ENCODE measurements at regions not wholly inside any gene's neighbourhood (a gene's known extent, or its start where the extent isn't known, plus 50 kb on each side); places are given as distances from the start of the nearest gene placed in this dataset.
"Not testable (repeated sequence)": the region's sequence is repeated elsewhere in the genome, so short reads cannot be mapped to it uniquely, and the experiment has no call there.

DNA sequence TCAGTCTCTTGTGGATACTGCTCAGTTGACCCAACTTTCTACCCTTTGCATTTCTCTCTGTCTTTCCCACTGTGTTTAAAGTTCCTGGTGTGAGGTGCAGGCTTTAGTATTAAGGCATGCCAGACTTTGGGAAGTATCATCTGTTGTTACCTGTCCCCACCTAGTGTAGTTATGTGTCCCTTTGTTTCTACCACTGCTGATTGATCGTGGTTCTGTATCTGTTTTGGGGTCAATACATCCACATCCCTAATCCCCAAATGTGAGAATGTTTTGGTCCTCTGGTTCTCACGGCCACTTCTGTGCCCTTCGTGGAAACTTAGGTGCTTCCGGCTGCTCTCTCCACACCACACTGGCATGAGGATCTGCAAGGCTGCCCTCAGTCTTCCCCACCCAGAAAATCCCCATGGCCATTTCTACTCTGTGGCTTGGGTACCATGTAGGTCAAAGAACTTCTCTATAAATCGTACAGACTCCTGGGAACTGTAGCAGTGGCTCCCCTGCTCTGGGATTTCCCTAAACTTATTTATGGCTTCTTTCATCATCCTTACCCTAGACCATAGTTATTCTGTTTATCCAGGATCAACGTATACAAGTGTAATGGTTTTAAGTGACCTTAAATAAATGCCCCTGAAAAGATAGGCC lies 443.2 kb downstream of the XYLT1 start:
- intact Hi-C loops (cut with DNase I): no loop called here
- no peak for DNase-seq

DNA sequence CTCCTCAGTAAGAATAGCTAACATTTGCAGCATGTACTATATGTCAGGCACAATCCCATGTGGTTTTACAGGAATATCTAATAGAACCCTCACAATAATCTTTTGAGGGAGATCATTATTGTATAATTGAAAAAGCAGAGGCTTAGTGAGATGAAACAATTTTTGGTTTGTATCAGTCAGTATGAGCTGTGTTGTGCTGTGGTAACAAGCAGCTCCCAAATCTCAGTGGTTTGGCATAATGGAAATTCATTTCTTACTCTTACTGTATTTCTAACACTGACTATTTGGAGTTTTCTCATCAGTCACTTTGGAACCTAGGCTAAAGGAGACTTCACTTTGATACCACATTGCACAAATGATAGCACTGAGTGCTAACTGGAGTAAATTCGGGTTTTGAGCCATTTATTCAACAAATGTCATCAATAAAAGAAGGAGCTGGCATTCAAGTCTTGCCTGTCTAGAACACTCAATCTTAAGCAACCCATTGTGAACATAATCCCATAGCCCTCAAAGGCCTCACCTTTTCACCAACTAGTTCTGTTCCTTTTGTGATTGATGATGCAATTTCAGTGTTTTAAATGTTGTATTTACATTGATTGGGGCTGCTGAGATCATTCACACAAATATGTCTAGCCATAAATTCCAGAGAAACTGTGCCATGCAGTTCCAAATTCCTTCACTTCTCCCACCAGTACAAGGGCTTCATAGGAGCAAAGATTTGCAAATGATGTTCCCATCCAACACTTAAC lies 441.0 kb downstream of the XYLT1 start:
- no peak for DNase-seq
- intact Hi-C loops (cut with DNase I): no loop called here

DNA sequence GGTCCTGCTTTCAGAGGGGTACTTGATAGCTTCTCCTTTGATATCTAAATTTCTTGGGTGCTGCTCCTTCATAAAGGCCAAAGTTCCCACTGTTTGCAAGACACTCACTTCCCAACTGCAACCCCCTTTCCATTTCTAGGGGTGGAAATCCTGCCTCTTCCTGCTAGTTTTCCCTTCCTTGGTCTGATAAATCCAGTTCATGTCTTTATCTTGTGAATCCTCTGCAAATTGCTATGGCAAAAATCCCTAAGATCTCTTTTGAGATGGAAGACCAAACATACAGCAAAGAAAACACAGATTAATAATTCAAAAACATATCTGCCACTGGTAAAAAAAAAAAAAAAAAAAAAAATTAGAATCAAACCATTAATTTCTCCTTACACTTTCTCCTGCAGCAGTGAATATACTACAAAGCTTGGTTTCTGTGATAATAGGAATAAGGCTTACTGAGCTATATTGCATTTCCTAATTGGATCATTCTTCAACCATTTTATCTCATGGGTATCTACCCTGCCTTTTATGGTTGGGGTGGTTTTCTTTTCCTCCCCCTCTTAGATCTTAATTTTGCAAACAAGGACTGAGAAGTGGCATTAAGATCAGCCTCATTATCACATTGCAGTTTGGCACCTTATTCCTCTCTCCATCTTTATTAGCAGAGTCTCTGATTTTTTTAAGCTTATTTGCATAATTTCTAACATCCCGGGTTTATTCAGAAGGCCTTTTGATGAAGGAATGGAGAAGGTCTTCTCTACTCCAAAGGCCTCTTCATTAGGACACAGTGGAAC lies 439.1 kb downstream of the XYLT1 start:
- intact Hi-C loops (cut with DNase I): no loop called here
- DNase-seq: no peak

DNA sequence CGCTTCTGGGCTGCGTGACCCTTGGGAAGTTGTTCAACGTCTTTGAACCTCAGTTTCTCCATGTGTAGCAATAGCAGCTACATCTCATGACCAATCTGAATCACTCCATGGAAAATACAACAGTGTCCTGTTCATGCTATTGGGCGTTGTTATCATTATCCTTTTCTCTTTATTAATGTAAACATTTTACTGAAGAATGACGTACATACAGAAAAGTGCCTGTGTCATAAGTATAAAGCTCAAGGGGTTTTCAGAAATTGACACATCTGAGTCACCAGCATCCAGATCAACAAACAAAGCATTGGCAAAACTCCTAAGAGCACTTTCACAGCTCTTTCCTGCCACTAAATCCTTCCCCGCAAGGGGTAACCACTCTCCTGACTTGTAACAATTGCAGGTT lies 438.4 kb downstream of the XYLT1 start:
- intact Hi-C loops (cut with DNase I): no loop called here
- DNase-seq: no peak

DNA sequence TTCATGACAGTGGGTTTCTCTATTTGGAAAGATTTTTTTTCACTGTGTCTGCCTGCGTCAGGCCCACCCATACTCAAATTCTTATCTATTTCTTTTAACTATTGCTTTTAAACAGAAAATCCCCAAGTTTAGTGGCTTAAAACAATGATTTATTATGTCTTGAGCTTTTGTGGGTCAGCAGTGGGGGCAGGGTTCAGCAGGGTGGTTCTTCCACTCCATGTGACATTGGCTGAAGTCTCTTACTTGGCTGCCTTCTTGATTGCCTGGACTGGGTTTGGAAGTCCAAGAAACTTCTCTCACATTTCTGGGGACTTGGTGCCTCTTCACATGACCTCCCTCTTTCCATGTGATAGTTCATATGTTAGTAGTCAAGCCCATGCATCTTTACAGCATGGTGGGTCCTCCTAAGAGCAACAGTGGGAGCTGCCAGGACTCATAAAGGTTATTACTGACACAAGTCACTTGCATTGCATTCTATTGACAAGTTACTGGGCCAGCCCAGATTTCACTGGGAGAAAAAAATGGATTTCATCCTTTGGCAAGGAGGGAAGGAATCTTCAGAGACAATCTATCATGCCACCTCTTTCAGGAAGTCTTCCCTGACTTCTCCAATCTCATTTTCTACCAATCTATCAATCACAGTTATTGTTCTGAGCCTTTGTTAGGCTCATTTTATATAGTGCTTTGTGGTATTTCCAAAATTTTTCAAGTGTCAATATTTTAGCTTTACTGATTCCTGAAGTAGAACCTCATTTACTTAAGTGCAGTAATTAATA lies 436.1 kb downstream of the XYLT1 start:
- DNase-seq: no peak
- intact Hi-C loops (cut with DNase I): no loop called here

DNA sequence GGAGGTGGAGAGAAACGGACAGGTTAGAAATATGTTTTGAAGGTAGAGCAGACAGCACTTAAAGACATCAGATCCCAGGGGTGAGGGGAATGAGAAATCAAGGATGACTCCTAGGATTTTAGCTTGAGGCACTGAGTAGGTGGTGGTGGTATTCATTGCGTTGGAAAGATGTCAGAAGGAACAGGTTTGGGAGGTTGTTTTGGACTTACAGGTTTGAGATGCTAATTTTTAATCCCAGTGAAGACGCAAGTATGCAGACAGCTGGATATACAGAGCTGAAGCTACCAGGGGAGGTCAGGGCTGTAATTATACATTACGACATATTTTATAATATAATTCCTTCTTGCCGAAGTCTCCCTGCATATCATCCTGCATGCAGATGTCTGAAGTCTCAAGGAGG lies 433.3 kb downstream of the XYLT1 start:
- no peak for DNase-seq
- intact Hi-C loops (cut with DNase I): no loop called here

DNA sequence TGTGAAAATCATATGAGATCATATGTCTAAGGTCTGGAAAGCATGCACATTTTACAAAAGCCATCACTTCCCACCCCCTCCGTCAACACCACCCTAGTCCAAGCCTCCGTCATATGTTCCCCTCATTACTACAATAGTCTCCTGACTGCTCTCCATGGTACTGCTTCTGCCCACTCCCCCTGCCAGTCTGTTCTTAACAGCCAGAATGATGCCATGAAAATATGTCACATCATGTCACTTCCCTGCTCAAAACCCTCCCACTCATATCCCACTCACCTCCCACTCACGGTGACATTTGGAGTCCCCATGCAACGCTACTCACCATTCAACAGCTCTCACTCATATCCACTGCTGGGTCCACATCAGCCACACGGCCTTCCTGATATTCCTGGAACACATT lies 432.3 kb downstream of the XYLT1 start:
- intact Hi-C loops (cut with DNase I): no loop called here
- DNase-seq: no peak

DNA sequence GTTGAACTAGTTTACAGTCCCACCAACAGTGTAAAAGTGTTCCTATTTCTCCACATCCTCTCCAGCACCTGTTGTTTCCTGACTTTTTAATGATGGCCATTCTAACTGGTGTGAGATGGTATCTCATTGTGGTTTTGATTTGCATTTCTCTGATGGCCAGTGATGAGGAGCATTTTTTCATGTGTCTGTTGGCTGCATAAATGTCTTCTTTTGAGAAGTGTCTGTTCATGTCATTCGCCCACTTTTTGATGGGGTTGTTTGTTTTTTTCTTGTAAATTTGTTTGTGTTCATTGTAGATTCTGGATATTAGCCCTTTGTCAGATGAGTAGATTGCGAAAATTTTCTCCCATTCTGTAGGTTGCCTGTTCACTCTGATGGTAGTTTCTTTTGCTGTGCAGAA lies 421.7 kb downstream of the XYLT1 start:
- DNase-seq; intact Hi-C loops (cut with DNase I): not testable (repeated sequence)

DNA sequence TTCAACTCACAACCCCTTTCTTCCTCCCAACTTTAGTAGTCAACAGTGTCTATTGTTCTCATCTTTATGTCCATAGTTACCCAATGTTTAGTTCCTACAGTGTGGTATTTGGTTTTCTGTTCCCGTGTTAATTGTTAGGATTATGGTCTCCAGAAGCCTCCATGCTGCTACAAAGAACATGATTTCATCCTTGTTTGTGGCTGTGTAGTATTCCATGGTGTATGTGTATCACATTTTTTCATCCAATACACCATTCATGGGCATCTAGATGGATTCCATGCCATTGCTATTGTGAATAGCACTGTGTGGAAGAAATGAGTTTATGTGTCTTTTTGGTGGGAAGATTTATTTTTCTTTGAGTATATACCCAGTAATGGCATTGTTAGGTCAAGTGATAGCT lies 420.3 kb downstream of the XYLT1 start:
- intact Hi-C loops (cut with DNase I): no loop called here
- no peak for DNase-seq
